GM12872 (cell line): ENCODE measurements at regions not wholly inside any gene's neighbourhood (a gene's known extent, or its start where the extent isn't known, plus 50 kb on each side); places are given as distances from the start of the nearest gene placed in this dataset.

Source experiments
- TF ChIP-seq, protein P1 (sequence below): IDR thresholded peaks from 3 replicates; pipeline ENCODE4 v1.5.1; 2011; ENCODE audit warnings: low read depth, mild to moderate bottlenecking, low read length, moderate library complexity; ENCODE audit not compliant: insufficient read depth

DNA sequence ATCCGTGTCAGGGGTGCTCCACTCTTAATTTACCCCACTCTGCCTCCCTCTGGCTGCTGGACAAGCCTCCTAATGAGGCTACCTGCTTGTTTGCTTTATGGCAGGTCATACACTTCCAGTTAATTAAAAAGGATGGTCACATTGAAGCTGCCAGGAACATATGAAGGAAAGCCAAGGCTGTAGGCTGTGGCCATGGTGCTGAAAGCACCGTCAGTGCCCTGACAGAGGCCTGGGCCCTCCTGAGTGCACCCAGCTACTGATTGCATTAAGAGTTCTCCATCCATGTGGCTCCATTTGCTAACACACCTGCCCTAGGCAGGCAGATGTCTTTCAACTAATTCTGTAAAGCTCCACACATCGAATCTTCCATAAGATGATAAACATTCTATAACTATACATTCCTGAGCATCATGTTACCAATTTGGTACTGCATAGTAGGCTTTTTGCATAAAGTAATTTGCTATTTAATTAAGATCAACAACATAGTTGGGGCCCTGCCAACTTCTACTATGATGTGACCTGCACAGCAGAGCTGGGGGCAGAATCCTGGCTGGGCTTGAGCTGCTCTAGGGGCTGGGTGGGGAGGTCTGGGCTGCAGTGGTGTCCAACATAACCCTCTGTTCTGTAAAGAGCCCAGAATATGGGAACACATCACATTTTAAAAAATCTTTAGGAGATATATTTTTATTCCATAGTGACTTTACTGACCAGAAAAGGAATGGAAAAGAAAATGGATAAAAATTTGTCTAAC, 224.8 kb downstream of the SIPA1L2 start:
- TF ChIP-seq, protein P1, sequence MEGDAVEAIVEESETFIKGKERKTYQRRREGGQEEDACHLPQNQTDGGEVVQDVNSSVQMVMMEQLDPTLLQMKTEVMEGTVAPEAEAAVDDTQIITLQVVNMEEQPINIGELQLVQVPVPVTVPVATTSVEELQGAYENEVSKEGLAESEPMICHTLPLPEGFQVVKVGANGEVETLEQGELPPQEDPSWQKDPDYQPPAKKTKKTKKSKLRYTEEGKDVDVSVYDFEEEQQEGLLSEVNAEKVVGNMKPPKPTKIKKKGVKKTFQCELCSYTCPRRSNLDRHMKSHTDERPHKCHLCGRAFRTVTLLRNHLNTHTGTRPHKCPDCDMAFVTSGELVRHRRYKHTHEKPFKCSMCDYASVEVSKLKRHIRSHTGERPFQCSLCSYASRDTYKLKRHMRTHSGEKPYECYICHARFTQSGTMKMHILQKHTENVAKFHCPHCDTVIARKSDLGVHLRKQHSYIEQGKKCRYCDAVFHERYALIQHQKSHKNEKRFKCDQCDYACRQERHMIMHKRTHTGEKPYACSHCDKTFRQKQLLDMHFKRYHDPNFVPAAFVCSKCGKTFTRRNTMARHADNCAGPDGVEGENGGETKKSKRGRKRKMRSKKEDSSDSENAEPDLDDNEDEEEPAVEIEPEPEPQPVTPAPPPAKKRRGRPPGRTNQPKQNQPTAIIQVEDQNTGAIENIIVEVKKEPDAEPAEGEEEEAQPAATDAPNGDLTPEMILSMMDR, result no peak

GRCh38 chr1:232404227-232404626, 225.7 kb downstream of the SIPA1L2 start:
- TF ChIP-seq, protein P1, result no peak

- TF ChIP-seq, protein P1, result no peak
Observed at GRCh38 chr1:232403017-232403714, 226.8 kb downstream of the SIPA1L2 start.

DNA sequence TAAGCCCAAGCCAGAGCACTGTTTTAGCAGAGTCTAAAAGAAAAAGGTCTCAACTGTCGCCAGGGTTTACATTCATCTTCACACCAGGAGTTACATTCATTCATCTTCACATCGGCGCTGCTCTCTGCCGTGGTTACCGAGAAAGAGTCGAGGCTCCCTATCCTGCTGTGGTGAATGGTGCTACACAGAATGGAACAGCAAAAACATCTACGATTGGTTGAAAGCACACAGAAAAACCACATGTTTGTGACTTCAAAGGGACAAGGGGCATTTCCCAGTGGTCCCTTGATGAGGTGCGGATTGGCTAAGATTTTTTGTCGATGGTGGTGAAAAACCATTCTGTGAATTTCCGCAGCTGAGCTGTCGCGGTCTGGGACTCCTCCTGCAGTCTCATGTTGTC, 231.1 kb downstream of the SIPA1L2 start:
- TF ChIP-seq, protein P1, result no peak

DNA sequence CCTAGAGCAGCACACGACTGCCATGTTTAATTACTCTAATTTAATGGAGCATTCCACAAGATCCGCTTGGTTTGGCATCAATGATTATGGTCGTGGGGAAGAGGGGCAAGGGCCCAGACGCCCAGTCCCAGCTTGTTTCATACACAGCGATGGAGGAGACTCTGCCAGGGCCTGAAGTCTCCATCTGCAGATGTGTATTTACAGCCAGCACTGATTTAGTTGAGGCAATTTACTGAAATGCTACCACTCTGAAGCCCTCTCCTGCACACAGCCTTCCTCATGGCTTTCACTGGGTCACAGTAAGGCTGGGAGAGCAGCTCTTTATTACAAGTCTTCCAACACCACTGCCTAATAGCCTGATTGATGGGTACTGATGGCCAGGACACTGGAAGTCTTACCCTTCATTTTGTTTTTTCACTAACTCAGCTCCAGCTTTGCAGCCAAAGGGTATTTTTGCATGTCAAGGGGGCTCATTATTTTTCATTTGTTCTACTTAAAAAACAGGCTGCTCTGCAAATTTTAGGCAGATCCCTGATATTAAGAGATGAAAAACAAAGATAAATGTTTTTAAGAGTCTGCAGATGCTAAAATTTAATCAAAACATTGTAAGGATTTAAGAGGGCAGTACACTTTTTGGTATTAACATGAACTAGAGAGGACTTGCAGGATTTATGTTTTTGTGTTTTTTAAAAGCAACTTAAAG, 236.3 kb downstream of the SIPA1L2 start:
- TF ChIP-seq, protein P1, result no peak

GRCh38 chr1:232393010-232393409, 236.9 kb downstream of the SIPA1L2 start:
- TF ChIP-seq, protein P1, result no peak

- TF ChIP-seq, protein P1, result no peak
Observed at GRCh38 chr1:232390590-232390989, 239.3 kb downstream of the SIPA1L2 start.
